HFFc6 (cell line): ENCODE measurements at regions not wholly inside any gene's neighbourhood (a gene's known extent, or its start where the extent isn't known, plus 50 kb on each side); places are given as distances from the start of the nearest gene placed in this dataset.
"Not testable (repeated sequence)": the region's sequence is repeated elsewhere in the genome, so short reads cannot be mapped to it uniquely, and the experiment has no call there.

Experiments used
- DNase-seq: peaks from one replicate; pipeline ENCODE4 v3.0.0-alpha.2; 2018
- H3K27ac Mint-ChIP-seq: 2 replicates; pipeline ENCODE4 v1.8.0; 2020; ENCODE audit warnings: mild to moderate bottlenecking, mixed read lengths
- H3K27me3 Mint-ChIP-seq: 2 replicates; pipeline ENCODE4 v1.8.0; 2021; ENCODE audit warnings: mild to moderate bottlenecking, moderate library complexity, mixed read lengths; ENCODE audit not compliant: insufficient read depth
- H3K36me3 Mint-ChIP-seq: 2 replicates; pipeline ENCODE4 v1.8.0; 2021; ENCODE audit warnings: low read depth, mixed read lengths
- H3K4me1 Mint-ChIP-seq: 2 replicates; pipeline ENCODE4 v1.8.0; 2020; ENCODE audit warnings: low read depth, mixed read lengths
- H3K4me3 Mint-ChIP-seq: 2 replicates; pipeline ENCODE4 v1.8.0; 2020; ENCODE audit warnings: mild to moderate bottlenecking, moderate library complexity, mixed read lengths
- H3K9me3 Mint-ChIP-seq: 2 replicates; pipeline ENCODE4 v1.8.0; 2020; ENCODE audit warnings: mild to moderate bottlenecking, mixed read lengths
- TF ChIP-seq, protein P1 (sequence below): fragments of 200-600 bp; sonication (generic); IDR thresholded peaks from 2 replicates; pipeline ENCODE4 v1.5.0; 2021; ENCODE audit warnings: antibody characterized with exemption, mild to moderate bottlenecking

DNA sequence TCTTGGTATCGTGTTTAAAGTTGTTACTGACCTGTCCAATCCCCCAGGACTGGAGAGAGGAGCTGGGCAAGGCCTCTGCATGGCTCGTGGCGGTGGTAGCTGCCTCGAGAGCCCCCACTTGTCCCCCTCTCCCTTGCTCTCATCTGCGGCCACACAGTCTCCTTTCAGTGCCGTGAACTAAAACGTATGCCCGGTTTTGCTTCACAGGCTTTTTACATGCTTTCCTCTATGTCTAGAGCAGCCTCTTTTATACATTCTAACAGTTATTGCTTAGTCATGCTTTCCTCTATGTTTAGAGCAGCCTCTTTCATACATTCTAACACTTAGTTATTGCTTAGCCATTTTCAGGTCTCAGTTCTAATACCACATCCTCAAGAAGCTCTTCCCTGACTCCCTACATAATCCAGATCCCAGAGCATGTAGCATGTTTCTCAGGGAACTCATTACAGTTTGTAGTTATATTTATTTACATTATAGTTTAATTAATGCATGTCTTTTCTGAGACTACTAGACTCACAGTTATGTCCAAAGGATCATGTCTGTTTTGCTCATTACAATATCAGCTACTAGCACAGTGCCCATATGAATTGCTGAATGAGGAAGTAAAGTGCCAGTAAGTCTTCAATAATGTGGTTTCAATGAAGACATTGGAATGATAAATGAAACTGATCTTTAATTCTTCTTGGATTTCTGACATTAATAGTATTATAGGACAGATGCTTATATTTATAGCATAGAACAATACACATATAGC lies 66.5 kb upstream of the TBL1XR1 start:
- no peaks in the 10 kb centered on the region for H3K36me3 Mint-ChIP-seq
- H3K27ac Mint-ChIP-seq: peak overlapping the region; percentile 12; the same call in 1 of the 2 replicates
- TF ChIP-seq, protein P1, sequence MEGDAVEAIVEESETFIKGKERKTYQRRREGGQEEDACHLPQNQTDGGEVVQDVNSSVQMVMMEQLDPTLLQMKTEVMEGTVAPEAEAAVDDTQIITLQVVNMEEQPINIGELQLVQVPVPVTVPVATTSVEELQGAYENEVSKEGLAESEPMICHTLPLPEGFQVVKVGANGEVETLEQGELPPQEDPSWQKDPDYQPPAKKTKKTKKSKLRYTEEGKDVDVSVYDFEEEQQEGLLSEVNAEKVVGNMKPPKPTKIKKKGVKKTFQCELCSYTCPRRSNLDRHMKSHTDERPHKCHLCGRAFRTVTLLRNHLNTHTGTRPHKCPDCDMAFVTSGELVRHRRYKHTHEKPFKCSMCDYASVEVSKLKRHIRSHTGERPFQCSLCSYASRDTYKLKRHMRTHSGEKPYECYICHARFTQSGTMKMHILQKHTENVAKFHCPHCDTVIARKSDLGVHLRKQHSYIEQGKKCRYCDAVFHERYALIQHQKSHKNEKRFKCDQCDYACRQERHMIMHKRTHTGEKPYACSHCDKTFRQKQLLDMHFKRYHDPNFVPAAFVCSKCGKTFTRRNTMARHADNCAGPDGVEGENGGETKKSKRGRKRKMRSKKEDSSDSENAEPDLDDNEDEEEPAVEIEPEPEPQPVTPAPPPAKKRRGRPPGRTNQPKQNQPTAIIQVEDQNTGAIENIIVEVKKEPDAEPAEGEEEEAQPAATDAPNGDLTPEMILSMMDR: no peak
- DNase-seq: peak; percentile 2
- H3K4me1 Mint-ChIP-seq: peaks cover 16% of the 10 kb centered on the region
- no peak overlapping the region for H3K4me3 Mint-ChIP-seq
- no peaks in the 10 kb centered on the region; the same call in 1 of the 2 replicates for H3K27me3 Mint-ChIP-seq
- H3K9me3 Mint-ChIP-seq: no peaks in the 10 kb centered on the region

DNA sequence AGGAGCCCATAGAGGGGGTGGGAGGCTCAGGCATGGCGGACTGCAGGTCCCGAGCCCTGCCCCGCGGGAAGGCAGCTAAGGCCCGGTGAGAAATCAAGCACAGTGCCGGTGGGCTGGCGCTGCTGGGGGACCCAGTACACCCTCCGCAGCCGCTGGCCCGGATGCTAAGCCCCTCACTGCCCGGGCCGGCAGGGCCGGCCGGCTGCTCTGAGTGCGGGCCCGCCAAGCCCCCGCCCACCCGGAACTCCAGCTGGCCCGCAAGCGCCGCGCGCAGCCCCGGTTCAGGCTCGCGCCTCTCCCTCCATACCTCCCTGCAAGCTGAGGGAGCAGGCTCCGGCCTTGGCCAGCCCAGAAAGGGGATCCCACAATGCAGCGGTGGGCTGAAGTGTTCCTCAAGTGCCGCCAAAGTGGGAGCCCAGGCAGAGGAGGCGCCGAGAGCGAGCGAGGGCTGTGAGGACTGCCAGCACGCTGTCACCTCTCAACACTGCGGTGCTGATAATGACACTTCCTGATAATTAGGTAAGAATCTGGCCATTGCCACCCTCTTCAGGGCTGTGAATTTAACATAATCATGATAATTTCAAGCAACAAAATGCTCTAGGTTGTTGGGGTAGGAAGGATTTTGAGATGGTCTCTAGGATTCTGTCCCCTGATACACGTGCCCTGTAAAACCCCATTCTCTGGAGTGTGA lies 74.7 kb upstream of the TBL1XR1 start:
- H3K4me3 Mint-ChIP-seq, H3K27ac Mint-ChIP-seq: not testable (repeated sequence)

DNA sequence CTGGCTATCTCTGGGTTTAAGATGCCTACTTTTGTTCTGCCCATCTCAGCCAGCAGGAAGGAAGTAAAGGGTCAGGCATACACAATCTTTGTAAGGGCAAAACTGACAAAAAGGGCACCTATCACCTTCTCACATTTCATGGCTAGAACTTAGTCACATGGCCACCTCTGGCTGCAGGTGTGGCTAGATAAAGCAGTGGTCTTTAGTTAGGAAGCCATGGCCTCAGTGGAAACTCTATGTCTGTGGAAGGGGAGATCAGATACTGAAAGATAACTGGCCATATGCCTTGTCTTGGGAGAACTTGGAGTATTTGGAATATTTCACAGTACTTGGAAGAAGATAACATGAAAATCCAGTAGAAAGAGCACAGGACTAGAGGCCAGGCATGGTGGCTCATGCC lies 80.7 kb upstream of the TBL1XR1 start:
- H3K27me3 Mint-ChIP-seq: peaks cover 4% of the 10 kb centered on the region
- H3K4me3 Mint-ChIP-seq: no peak overlapping the region
- H3K4me1 Mint-ChIP-seq: no peaks in the 10 kb centered on the region
- H3K27ac Mint-ChIP-seq: no peak overlapping the region
- no peaks in the 10 kb centered on the region for H3K9me3 Mint-ChIP-seq
- TF ChIP-seq, protein P1: no peak
- no peak for DNase-seq
- no peaks in the 10 kb centered on the region for H3K36me3 Mint-ChIP-seq

More for the DNA sequence above, 74.7 kb upstream of the TBL1XR1 start:
- H3K9me3 Mint-ChIP-seq, H3K36me3 Mint-ChIP-seq, H3K4me1 Mint-ChIP-seq, DNase-seq, H3K27me3 Mint-ChIP-seq: not testable (repeated sequence)

DNA sequence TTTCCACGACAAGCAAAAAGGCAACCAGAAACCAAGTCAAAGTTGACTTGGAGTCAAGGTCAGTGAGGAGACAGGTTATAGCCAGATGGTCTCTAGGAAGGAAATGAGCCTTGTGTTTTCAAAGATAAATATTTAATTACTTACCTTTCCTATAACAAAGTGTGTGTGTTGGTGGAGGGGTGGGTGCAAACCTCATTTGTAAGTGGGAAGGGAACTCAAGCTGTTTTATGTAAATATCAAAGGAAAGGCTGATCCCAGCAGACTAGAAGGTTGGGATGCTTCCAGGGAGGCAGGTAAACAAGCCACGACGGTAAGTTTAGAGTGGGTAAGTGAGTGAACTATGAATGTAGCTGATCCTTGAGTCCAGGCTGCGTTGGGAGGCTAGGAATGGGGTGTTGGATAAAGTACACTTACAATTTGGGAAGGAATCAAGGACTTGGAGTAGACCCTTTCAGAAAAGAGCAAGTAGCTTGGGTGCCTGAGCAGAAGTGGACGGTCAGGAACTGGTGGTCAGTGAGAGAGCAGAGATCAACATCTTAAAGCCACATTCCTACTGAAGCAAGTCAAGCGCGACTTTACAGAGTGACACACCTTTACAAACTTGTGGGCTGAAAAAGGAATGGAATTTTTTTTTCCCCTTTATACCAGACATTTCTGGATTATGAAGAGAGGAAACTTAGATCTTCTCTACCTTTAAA lies 82.0 kb upstream of the TBL1XR1 start:
- Mint-ChIP-seq H3K4me1 (peaks cover under 1% of the 10 kb centered on the region), H3K36me3 (no peaks in the 10 kb centered on the region), H3K4me3 (no peak overlapping the region), H3K27me3 (peaks cover 4% of the 10 kb centered on the region), H3K27ac (no peak overlapping the region), H3K9me3 (no peaks in the 10 kb centered on the region)
- no peak for DNase-seq
- TF ChIP-seq, protein P1: no peak

DNA sequence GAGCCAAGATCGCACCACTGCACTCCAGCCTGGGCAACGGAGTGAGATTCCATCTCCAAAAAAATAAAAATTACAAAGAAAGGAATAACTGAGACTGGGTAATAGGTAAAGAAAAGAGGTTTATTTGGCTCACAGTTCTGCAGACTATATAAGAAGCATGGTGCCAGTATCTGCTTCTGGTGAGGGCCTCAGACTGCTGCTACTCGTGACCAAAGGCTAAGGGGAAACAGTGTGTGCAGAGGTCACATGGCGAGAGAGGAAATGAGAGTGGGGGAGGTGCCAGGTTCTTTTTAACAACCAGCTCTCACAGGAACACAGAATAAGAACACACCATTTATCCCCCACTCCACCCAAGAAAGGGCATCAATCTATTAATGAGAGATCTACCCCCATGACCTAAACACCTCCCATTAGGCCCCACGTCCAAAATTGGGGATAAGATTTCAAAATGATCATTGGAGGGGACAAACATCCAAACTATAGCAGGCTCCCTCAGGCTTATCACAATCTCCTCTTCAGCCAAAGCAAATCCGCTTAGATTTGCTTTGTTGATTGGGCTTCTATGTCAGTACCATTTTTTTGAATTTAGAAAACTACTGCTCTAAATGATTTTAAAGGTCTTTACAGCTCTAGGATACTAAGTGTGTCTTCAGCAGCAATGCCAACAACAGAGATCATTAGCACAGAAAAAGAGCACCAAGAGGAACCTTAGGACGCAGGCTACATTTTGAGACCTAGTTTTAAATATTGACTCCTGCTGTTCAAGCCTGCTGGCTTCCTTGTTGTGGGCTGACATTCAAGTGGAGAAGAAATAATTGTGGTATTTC lies 84.2 kb upstream of the TBL1XR1 start:
- TF ChIP-seq, protein P1: no peak
- no peak overlapping the region for H3K27ac Mint-ChIP-seq
- H3K4me3 Mint-ChIP-seq: no peak overlapping the region
- peaks cover 6% of the 10 kb centered on the region for H3K4me1 Mint-ChIP-seq
- no peaks in the 10 kb centered on the region for H3K36me3 Mint-ChIP-seq
- no peak for DNase-seq
- no peaks in the 10 kb centered on the region for H3K9me3 Mint-ChIP-seq
- peaks cover 2% of the 10 kb centered on the region for H3K27me3 Mint-ChIP-seq
